ENCODE measurements at regions not wholly inside any gene's neighbourhood (a gene's known extent, or its start where the extent isn't known, plus 50 kb on each side); places are given as distances from the start of the nearest gene placed in this dataset.
"Not testable (repeated sequence)": the region's sequence is repeated elsewhere in the genome, so short reads cannot be mapped to it uniquely, and the experiment has no call there.

GRCh38 chr1:788835-789234, 102.4 kb upstream of the OR4F16 start:
- H3K4me1 ChIP-seq (ENCODE audit: insufficient read depth): no peaks in the 10 kb centered on the region
- no peaks in the 10 kb centered on the region for H3K79me2 ChIP-seq
- H3K4me2 ChIP-seq: no peak overlapping the region
- no peak for DNase-seq (ENCODE audit: low spot score)
- H3K9me2 ChIP-seq (replicated peaks; ENCODE audit: insufficient read depth): no peaks in the 10 kb centered on the region
- H3K9me3 ChIP-seq (ENCODE audit: low read depth): no peaks in the 10 kb centered on the region
- H3K36me3 ChIP-seq (replicated peaks; ENCODE audit: insufficient read depth, low read depth): no peaks in the 10 kb centered on the region
- 95% methylated on average over 13 of the region's 13 CpGs for WGBS (ENCODE audit: low lambda C conversion rate, missing lambda C conversion rate)
- TF ChIP-seq CTCF (IDR thresholded peaks at IDR 0.05; ENCODE audit: poor library complexity) (no peak), EZH2phosphoT487 (IDR thresholded peaks at IDR 0.05; ENCODE audit: low read depth, severe bottlenecking, unreplicated experiment) (no peak), EZH2 (IDR thresholded peaks at IDR 0.05; ENCODE audit: borderline replicate concordance) (no peak)
- H2AFZ ChIP-seq: no peak overlapping the region
- H3K27ac ChIP-seq: no peak overlapping the region
- H4K20me1 ChIP-seq (ENCODE audit: insufficient read depth, poor library complexity, severe bottlenecking): no peaks in the 10 kb centered on the region
- H3K4me3 ChIP-seq: no peak overlapping the region
- H3K27me3 ChIP-seq: no peaks in the 10 kb centered on the region

GRCh38 chr1:789606-790005, 103.2 kb upstream of the OR4F16 start:
- not testable (repeated sequence) for H3K27me3 ChIP-seq; DNase-seq (ENCODE audit: low spot score); H3K9me3 ChIP-seq (ENCODE audit: low read depth); H3K79me2 ChIP-seq; H3K4me3 ChIP-seq; H3K27ac ChIP-seq; H3K4me1 ChIP-seq (ENCODE audit: insufficient read depth); H3K4me2 ChIP-seq; H3K9me2 ChIP-seq (replicated peaks; ENCODE audit: insufficient read depth); H2AFZ ChIP-seq; H3K36me3 ChIP-seq (replicated peaks; ENCODE audit: insufficient read depth, low read depth); H4K20me1 ChIP-seq (ENCODE audit: insufficient read depth, poor library complexity, severe bottlenecking)
- WGBS (ENCODE audit: low lambda C conversion rate, missing lambda C conversion rate): 85% methylated on average over 17 of the region's 17 CpGs

- H3K4me1 ChIP-seq (ENCODE audit: insufficient read depth); H3K27ac ChIP-seq; H2AFZ ChIP-seq; H3K27me3 ChIP-seq; H3K9me3 ChIP-seq (ENCODE audit: low read depth); H4K20me1 ChIP-seq (ENCODE audit: insufficient read depth, poor library complexity, severe bottlenecking); H3K4me3 ChIP-seq; H3K4me2 ChIP-seq; H3K36me3 ChIP-seq (replicated peaks; ENCODE audit: insufficient read depth, low read depth); DNase-seq (ENCODE audit: low spot score); H3K9me2 ChIP-seq (replicated peaks; ENCODE audit: insufficient read depth); H3K79me2 ChIP-seq: not testable (repeated sequence)
- 90% methylated on average over 10 of the region's 10 CpGs for WGBS (ENCODE audit: low lambda C conversion rate, missing lambda C conversion rate)
These were observed 104.0 kb upstream of the OR4F16 start for GRCh38 chr1:790388-790930.

- not testable (repeated sequence) for H3K9me2 ChIP-seq (replicated peaks; ENCODE audit: insufficient read depth); H3K36me3 ChIP-seq (replicated peaks; ENCODE audit: insufficient read depth, low read depth); H3K79me2 ChIP-seq; H3K9me3 ChIP-seq (ENCODE audit: low read depth); H3K27ac ChIP-seq; DNase-seq (ENCODE audit: low spot score); H3K27me3 ChIP-seq; H2AFZ ChIP-seq; H3K4me1 ChIP-seq (ENCODE audit: insufficient read depth); H3K4me2 ChIP-seq; H3K4me3 ChIP-seq; H4K20me1 ChIP-seq (ENCODE audit: insufficient read depth, poor library complexity, severe bottlenecking)
- WGBS (ENCODE audit: low lambda C conversion rate, missing lambda C conversion rate): 98% methylated on average over 6 of the region's 6 CpGs
These were observed 107.9 kb upstream of the OR4F16 start for GRCh38 chr1:794310-794709.

GRCh38 chr1:794918-795584, 108.6 kb upstream of the OR4F16 start:
- not testable (repeated sequence) for H2AFZ ChIP-seq; H3K4me3 ChIP-seq; H3K9me2 ChIP-seq (replicated peaks; ENCODE audit: insufficient read depth); H3K4me2 ChIP-seq; H4K20me1 ChIP-seq (ENCODE audit: insufficient read depth, poor library complexity, severe bottlenecking); H3K27me3 ChIP-seq; H3K9me3 ChIP-seq (ENCODE audit: low read depth); H3K36me3 ChIP-seq (replicated peaks; ENCODE audit: insufficient read depth, low read depth); DNase-seq (ENCODE audit: low spot score); H3K79me2 ChIP-seq; H3K27ac ChIP-seq; H3K4me1 ChIP-seq (ENCODE audit: insufficient read depth)
- WGBS (ENCODE audit: low lambda C conversion rate, missing lambda C conversion rate): 91% methylated on average over 9 of the region's 9 CpGs

- not testable (repeated sequence) for DNase-seq (ENCODE audit: low spot score); H3K27ac ChIP-seq; H3K27me3 ChIP-seq; H3K4me3 ChIP-seq; H3K79me2 ChIP-seq; H3K4me2 ChIP-seq; H2AFZ ChIP-seq; H3K9me2 ChIP-seq (replicated peaks; ENCODE audit: insufficient read depth); H3K36me3 ChIP-seq (replicated peaks; ENCODE audit: insufficient read depth, low read depth); H3K9me3 ChIP-seq (ENCODE audit: low read depth); H4K20me1 ChIP-seq (ENCODE audit: insufficient read depth, poor library complexity, severe bottlenecking); H3K4me1 ChIP-seq (ENCODE audit: insufficient read depth)
- 89% methylated on average over 2 of the region's 6 CpGs for WGBS (ENCODE audit: low lambda C conversion rate, missing lambda C conversion rate)
These were observed 111.2 kb upstream of the OR4F16 start for GRCh38 chr1:797649-798048.

- not testable (repeated sequence) for H3K4me1 ChIP-seq (ENCODE audit: insufficient read depth); H3K4me3 ChIP-seq; H3K9me3 ChIP-seq (ENCODE audit: low read depth); H3K27me3 ChIP-seq; H3K36me3 ChIP-seq (replicated peaks; ENCODE audit: insufficient read depth, low read depth); H3K4me2 ChIP-seq; H3K27ac ChIP-seq; H3K79me2 ChIP-seq; H3K9me2 ChIP-seq (replicated peaks; ENCODE audit: insufficient read depth); DNase-seq (ENCODE audit: low spot score); H4K20me1 ChIP-seq (ENCODE audit: insufficient read depth, poor library complexity, severe bottlenecking); H2AFZ ChIP-seq
- WGBS (ENCODE audit: low lambda C conversion rate, missing lambda C conversion rate): 95% methylated on average over 7 of the region's 7 CpGs
These were observed 113.9 kb upstream of the OR4F16 start for GRCh38 chr1:800397-800796.
